ENCODE measurements at regions not wholly inside any gene's neighbourhood (a gene's known extent, or its start where the extent isn't known, plus 50 kb on each side); places are given as distances from the start of the nearest gene placed in this dataset.

- ChIA-PET RAD21 (ENCODE audit: unreplicated experiment) (no interaction called here), POLR2A (no interaction called here), SMC1A (ENCODE audit: uncharacterized antibody, unreplicated experiment) (interaction anchor here (0.8 kb wide), 1 partner anchor 230 kb away, joined by 3 read pairs; no protein-coding TSS in a partner anchor), CTCF (no interaction called here)
- Histone ChIP-seq H3K27ac (ENCODE audit: control insufficient read depth, insufficient read depth) (no peak overlapping the region), H3K79me2 (ENCODE audit: control insufficient read depth, insufficient read depth, low read length) (no peaks in the 10 kb centered on the region), H3K4me1 (ENCODE audit: control insufficient read depth, insufficient read depth, low read length) (no peaks in the 10 kb centered on the region), H3K9ac (ENCODE audit: control insufficient read depth, insufficient read depth, low read length) (no peak overlapping the region), H3K4me3 (no peak overlapping the region), H2AFZ (ENCODE audit: control insufficient read depth, low read depth, low read length) (no peak overlapping the region), H4K20me1 (ENCODE audit: control insufficient read depth, insufficient read depth) (no peaks in the 10 kb centered on the region), H3K36me3 (ENCODE audit: control insufficient read depth in 2 of 2, insufficient read depth in 2 of 2, low read length in 1 of 2) (no peaks in the 10 kb centered on the region), H3K9me3 (replicated peaks; ENCODE audit: control insufficient read depth, insufficient read depth, low read length) (no peaks in the 10 kb centered on the region), H3K27me3 (replicated peaks in 1 of 2; ENCODE audit: control insufficient read depth in 2 of 2, insufficient read depth in 2 of 2, low read length in 1 of 2) (peaks cover 3 to 4% of the 10 kb centered on the region in 2 experiments), H3K4me2 (ENCODE audit: control insufficient read depth, insufficient read depth) (no peak overlapping the region)
- intact Hi-C loops (cut with micrococcal nuclease; ENCODE audit: unreplicated experiment) (no loop called here), in situ Hi-C loops (cut with MboI) (no loop called here)
- ATAC-seq (no peak), DNase-seq (ENCODE audit: low read depth, low spot score) (no peak), FAIRE-seq (no peak)
- TF ChIP-seq RELB (IDR thresholded peaks at IDR 0.05; ENCODE audit: low read depth) (no peak), SMARCA5 (IDR thresholded peaks at IDR 0.05) (no peak), JUND (IDR thresholded peaks at IDR 0.05; ENCODE audit: low read depth, low read length) (no peak), SIN3A (IDR thresholded peaks at IDR 0.05; ENCODE audit: low read depth, low read length) (no peak), MTA2 (IDR thresholded peaks at IDR 0.05; ENCODE audit: low read depth) (no peak), LARP7 (IDR thresholded peaks at IDR 0.05) (no peak)
- BruUV-seq (replicated peaks), result no TSS peak
- 23% methylated on average over 9 of the region's 9 CpGs for WGBS (ENCODE audit: insufficient coverage, insufficient replicate concordance, low lambda C conversion rate, missing lambda C conversion rate)
Measured at GRCh38 chr1:29473161-29473855, 237.0 kb downstream of the PTPRU start.
